ENCODE measurements at regions not wholly inside any gene's neighbourhood (a gene's known extent, or its start where the extent isn't known, plus 50 kb on each side); places are given as distances from the start of the nearest gene placed in this dataset.
A peak's percentile ranks its signal among the peaks of the same experiment; 100 is the strongest.

DNA sequence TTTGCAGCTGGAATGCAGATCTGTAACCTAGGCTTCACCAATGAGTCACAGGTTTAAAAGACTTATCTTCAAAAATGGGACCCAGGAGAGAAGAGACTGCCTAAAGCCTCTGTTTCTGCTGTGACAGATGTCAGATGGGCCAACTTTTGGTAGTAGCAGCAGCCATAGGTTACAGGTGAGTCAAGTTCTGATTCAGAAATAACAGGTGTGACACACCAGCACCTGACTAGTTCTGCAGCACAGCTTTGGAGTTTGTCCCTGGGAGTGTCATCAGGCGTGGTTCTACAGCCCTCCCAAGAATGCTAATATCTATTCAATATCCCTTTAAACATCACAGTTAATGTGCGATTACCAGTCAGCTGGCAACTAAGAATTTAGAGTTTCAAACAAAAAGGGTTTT, 121.9 kb upstream of the BTN3A2 start:
- Mint-ChIP-seq H3K27me3 (peaks cover 13% of the 10 kb centered on the region), H3K4me1 (peaks cover 28% of the 10 kb centered on the region), H3K36me3 (peaks cover 15% of the 10 kb centered on the region), H3K4me3 (no peak overlapping the region), H3K27ac (no peak overlapping the region), H3K9me3 (peaks cover 6% of the 10 kb centered on the region)
- DNase-seq, result no peak

DNA sequence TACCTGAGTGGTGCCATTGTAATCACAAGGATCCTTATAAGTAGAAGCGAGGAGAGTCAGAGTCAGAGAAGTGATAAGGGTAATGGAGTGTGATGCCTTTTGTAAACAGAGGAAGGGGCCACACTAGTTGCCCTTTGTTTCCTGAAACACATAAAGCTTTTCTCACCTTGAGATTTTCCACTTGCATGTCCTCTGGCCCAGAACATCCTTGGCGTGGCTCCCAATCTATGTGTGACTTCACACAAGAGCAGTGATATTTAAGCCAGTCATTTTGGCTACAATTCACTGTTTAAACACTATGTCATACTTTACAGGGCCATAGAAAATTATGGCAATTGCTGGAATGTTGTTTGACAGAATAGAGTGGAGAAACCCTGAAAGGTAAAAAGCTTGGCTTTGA, 121.2 kb upstream of the BTN3A2 start:
- peaks cover 28% of the 10 kb centered on the region for H3K4me1 Mint-ChIP-seq
- H3K27ac Mint-ChIP-seq, result no peak overlapping the region
- no peak for DNase-seq
- peaks cover 13% of the 10 kb centered on the region for H3K27me3 Mint-ChIP-seq
- H3K9me3 Mint-ChIP-seq, result peaks cover 6% of the 10 kb centered on the region
- no peak overlapping the region for H3K4me3 Mint-ChIP-seq
- H3K36me3 Mint-ChIP-seq, result peaks cover 15% of the 10 kb centered on the region

DNA sequence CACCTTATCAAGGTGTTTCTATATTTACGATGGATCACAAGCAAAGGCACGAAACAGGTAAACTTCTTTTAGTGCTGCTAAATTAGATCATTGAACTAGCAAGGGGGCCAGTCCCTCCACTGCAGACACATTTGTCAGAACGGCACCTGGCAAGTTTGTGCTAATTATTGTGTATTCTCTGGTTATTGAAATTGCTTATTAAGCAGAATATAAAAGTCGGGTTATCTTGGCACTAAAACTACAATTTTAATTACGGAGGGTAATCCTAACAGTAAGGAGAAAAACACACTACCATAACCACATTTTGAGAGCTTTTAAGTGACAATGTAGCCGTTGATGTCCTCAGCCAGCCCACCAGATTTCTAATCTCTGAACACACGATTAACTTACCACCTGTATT, 118.9 kb upstream of the BTN3A2 start:
- DNase-seq, result no peak
- Mint-ChIP-seq H3K9me3 (peaks cover 3% of the 10 kb centered on the region), H3K27ac (no peak overlapping the region), H3K4me3 (no peak overlapping the region), H3K27me3 (peaks cover 2% of the 10 kb centered on the region), H3K36me3 (peaks cover 6% of the 10 kb centered on the region), H3K4me1 (peaks cover 27% of the 10 kb centered on the region)

DNA sequence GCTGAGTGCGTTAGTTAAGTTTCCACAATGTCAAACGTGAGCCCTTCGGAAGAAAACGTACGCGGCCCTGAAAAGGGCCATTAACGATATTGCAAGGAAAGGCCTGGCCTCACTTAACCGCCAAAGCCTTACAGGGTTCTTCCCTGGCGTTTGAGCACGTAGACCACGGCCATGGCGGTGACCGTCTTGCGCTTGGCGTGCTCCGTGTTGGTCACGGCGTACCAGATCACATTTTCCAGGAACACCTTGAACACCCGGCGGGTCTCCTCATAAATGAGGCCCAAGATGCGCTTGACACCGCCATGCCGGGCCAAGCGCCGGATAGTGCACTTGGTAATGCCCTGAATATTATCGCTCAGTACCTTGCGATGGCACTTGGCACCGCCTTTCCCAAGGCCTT, 118.4 kb upstream of the BTN3A2 start:
- no peaks in the 10 kb centered on the region for H3K27me3 Mint-ChIP-seq
- H3K4me1 Mint-ChIP-seq, result peaks cover 26% of the 10 kb centered on the region
- DNase-seq, result no peak
- peaks cover 5% of the 10 kb centered on the region for H3K36me3 Mint-ChIP-seq
- H3K9me3 Mint-ChIP-seq, result no peaks in the 10 kb centered on the region
- H3K4me3 Mint-ChIP-seq, result no peak overlapping the region
- no peak overlapping the region for H3K27ac Mint-ChIP-seq

DNA sequence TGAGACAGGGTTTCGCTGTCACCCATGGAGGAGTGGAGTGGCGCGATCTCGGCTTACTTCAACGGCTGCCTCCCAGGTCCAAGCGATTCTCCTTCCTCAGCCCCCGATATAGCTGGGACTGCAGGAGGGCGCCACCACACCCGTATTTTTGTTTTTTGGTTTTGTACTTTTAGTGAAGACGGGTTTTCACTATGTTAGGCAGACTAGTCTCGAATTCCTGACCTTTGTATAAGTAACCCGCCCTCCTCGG, 115.4 kb upstream of the BTN3A2 start:
- peaks cover 35% of the 10 kb centered on the region for H3K4me1 Mint-ChIP-seq
- peaks cover 4% of the 10 kb centered on the region for H3K36me3 Mint-ChIP-seq
- H3K27me3 Mint-ChIP-seq, result no peaks in the 10 kb centered on the region
- peak; percentile 67 for DNase-seq
- H3K27ac Mint-ChIP-seq, result peak overlapping the region; percentile 100
- H3K4me3 Mint-ChIP-seq, result peak overlapping the region; percentile 89
- H3K9me3 Mint-ChIP-seq, result no peaks in the 10 kb centered on the region

DNA sequence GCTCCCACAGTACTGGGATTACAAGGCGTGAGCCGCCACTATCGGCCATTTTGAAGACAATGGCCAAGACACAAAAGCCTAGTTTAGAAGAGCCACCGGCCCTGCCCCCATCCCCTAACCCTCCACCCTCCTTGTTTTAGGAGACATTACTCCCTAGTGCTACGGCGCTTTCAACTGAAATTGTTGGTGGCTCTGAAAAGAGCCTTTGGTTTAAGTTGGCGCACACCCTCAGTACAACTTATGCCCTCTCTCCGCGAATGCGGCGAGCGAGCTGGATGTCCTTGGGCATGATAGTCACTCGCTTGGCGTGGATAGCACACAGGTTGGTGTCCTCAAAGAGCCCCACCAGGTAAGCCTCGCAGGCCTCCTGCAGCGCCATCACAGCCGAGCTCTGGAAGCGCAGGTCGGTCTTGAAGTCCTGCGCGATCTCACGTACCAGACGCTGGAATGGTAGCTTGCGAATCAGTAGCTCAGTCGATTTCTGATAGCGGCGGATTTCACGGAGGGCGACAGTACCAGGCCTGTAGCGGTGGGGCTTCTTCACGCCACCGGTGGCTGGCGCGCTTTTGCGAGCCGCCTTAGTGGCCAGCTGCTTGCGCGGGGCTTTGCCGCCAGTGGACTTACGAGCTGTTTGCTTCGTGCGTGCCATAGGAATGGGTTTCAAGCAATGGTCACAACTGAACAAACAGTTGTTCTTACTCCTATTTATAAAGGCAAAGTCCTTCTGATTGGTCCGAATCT, 114.9 kb upstream of the BTN3A2 start:
- no peaks in the 10 kb centered on the region for H3K9me3 Mint-ChIP-seq
- peak overlapping the region; percentile 89 for H3K4me3 Mint-ChIP-seq
- peaks cover 32% of the 10 kb centered on the region for H3K4me1 Mint-ChIP-seq
- no peaks in the 10 kb centered on the region for H3K27me3 Mint-ChIP-seq
- H3K27ac Mint-ChIP-seq, result peak overlapping the region; percentile 100
- peak; percentile 75 for DNase-seq
- peaks cover 4% of the 10 kb centered on the region for H3K36me3 Mint-ChIP-seq

DNA sequence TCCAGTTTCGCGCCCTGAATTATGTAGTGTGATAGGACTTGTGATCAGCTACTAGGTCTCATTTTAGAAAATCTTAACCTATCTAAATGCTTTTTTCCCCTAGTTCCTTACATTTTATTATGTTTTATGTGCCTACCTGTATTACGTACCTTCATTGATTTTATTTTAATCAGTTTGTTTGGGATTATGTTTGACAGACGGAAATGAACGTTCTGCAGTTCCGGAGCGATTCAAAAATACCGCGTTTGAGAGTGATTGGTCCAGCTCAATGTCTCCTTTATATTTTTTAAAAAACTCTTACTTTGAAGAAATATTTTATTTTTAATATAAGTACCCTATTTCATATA, 114.3 kb upstream of the BTN3A2 start:
- no peak for DNase-seq
- peak overlapping the region; percentile 100 for H3K27ac Mint-ChIP-seq

DNA sequence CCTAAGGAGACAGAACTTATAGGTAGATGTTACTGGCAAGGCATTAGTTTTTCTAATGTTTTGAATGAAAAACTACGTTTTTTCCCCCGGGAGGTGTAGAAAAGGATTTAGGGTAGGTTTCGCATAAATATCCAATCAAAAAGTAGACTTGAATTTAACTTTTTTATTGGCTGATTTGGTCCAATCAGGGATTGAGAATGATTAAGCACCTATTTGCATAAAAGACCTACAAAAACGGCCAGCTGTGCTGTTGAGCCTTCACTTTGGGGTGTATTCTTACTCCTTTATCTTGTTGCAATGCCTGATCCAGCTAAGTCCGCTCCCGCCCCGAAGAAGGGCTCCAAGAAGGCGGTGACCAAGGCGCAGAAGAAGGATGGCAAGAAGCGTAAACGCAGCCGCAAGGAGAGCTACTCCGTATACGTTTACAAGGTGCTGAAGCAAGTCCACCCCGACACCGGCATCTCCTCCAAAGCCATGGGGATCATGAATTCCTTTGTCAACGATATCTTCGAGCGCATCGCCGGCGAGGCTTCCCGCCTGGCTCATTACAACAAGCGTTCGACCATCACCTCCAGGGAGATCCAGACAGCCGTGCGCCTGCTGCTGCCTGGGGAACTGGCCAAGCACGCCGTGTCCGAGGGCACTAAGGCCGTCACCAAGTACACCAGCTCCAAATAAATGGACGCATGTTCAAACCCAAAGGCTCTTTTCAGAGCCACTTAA, 113.5 kb upstream of the BTN3A2 start:
- Mint-ChIP-seq H3K27ac (peak overlapping the region; percentile 100), H3K4me1 (peaks cover 32% of the 10 kb centered on the region), H3K4me3 (peak overlapping the region; percentile 89), H3K9me3 (no peaks in the 10 kb centered on the region), H3K27me3 (no peaks in the 10 kb centered on the region), H3K36me3 (peaks cover 4% of the 10 kb centered on the region)
- peak; percentile 76 for DNase-seq

More for the DNA sequence above, 114.3 kb upstream of the BTN3A2 start:
- Mint-ChIP-seq H3K36me3 (peaks cover 4% of the 10 kb centered on the region), H3K4me3 (peak overlapping the region; percentile 89), H3K4me1 (peaks cover 30% of the 10 kb centered on the region), H3K27me3 (no peaks in the 10 kb centered on the region), H3K9me3 (no peaks in the 10 kb centered on the region)

DNA sequence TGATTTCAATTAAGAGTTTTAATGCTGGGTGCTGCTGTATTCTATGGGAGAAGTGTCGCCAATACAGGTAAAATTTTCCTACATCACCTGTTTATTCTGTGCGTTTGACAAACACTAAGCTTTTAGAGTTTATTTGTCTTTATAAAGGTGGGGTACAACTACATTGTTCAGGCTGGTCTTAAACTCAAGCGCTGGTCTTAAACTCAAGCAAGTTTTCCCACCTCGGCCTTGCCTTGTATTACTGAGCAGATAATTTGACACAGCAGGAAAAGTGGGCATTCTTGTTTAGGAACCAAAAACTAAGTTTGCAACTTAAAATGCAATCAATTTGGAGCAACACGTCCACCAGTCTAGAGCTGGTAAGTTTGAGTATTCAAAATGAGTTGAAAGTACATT, 112.9 kb upstream of the BTN3A2 start:
- H3K27ac Mint-ChIP-seq, result peak overlapping the region; percentile 100
- H3K27me3 Mint-ChIP-seq, result no peaks in the 10 kb centered on the region
- no peak for DNase-seq
- H3K4me3 Mint-ChIP-seq, result peak overlapping the region; percentile 89
- H3K9me3 Mint-ChIP-seq, result no peaks in the 10 kb centered on the region
- H3K4me1 Mint-ChIP-seq, result peaks cover 32% of the 10 kb centered on the region
- peaks cover 4% of the 10 kb centered on the region for H3K36me3 Mint-ChIP-seq

DNA sequence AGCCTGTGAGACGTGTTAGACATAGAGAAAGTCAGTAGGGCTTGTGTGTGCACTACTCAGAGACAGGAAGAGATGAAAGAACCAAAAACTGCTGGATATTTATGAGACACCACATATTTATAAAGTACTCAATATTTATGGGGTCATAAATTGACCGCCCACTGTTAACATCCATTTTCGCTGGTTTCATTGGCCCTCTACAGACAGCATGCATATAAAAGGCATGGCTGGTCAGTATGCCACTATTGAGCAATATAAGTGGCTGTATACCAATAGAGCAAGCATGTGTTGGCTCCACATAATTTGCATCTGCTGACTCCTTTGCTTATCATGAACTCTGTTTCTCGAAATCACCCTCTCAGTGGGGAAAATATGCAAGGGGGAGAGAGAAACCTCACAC, 110.3 kb upstream of the BTN3A2 start:
- Mint-ChIP-seq H3K4me3 (no peak overlapping the region), H3K27ac (no peak overlapping the region), H3K36me3 (peaks cover 4% of the 10 kb centered on the region), H3K4me1 (peaks cover 29% of the 10 kb centered on the region), H3K27me3 (no peaks in the 10 kb centered on the region), H3K9me3 (no peaks in the 10 kb centered on the region)
- DNase-seq, result no peak

DNA sequence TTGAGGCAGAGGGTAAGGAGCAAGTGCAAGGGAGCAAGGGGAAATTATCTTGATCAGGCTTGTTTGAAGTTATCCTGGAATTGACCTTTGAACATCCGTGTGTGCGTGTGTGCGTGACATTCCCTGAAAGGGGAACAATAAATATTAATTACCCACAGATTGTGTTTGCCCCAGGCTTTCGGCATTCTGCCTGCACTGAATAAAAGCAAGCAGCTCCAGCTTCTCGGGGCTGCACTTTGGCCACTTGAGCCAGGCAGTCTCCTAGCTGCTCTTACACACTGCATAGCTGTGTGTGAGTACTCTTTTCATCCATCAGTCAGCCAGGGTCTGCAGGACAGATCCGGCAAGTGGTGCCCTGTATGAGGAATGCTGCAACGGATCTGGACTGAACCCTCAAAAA, 107.7 kb upstream of the BTN3A2 start:
- Mint-ChIP-seq H3K9me3 (no peaks in the 10 kb centered on the region), H3K4me1 (peaks cover 13% of the 10 kb centered on the region), H3K27me3 (no peaks in the 10 kb centered on the region), H3K36me3 (no peaks in the 10 kb centered on the region), H3K27ac (no peak overlapping the region), H3K4me3 (no peak overlapping the region)
- no peak for DNase-seq

DNA sequence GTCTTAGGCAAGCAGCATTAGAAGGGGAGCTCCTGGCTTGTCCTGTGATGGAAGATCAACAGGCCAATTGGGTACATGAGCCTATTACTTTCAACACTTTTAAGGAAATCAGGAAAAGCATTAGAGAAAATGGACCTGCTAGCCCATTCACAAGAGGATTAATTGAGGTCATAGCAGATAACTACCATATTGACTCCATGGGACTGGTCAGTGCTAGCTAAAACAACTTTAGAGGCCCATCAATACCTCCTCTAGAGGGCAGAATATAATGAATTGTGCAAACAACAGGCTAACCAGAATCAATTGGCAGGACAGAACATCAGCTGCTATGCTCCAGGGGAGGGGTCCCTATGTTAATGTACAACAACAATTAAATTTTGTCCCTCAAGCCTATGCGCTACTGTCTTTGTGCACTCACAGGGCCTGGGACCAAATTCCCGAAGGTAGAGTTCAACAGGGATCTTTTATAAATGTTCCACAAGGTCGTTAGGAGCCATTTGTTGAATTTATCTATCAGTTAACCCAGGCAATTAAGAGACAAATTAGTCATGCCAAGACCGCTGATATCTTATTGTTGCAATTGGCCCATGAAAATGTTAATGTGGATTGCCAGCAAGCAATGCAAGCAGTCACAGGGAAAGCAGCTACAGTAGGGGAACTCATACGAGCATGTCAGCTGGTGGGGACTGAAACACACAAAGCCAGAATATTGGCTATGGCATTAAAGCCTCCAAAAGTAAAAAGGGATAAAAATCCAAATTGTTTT, 106.6 kb upstream of the BTN3A2 start:
- H3K27me3 Mint-ChIP-seq, result no peaks in the 10 kb centered on the region
- no peaks in the 10 kb centered on the region for H3K36me3 Mint-ChIP-seq
- H3K4me1 Mint-ChIP-seq, result peaks cover 5% of the 10 kb centered on the region
- no peak overlapping the region for H3K27ac Mint-ChIP-seq
- no peak for DNase-seq
- no peaks in the 10 kb centered on the region for H3K9me3 Mint-ChIP-seq
- H3K4me3 Mint-ChIP-seq, result no peak overlapping the region

DNA sequence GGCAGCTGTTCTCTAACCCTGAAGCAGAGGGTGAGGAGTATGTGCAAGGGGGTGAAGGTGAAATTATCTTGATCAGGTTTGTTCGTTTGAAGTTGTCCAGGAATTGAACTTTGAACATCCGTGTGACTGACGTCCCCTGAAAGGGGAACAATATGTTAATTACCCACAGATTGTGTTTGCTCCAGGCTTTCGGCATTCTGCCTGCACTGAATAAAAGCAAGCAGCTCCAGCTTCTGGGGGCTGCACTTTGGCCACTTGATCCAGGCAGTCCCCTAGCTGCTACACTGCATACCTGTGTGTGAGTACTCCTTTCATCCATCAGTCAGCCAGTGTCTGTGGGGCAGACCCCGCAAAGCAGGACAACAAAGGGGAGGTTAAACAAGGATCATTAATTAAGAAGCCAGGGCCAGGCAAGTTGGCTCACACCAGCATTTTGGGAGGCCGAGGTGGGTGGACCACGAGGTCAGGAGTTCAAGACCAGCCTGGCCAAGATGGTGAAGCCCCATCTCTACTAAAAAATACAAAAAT, 104.8 kb upstream of the BTN3A2 start:
- H3K27ac Mint-ChIP-seq, result no peak overlapping the region
- peaks cover 2% of the 10 kb centered on the region for H3K4me1 Mint-ChIP-seq
- no peaks in the 10 kb centered on the region for H3K27me3 Mint-ChIP-seq
- no peaks in the 10 kb centered on the region for H3K9me3 Mint-ChIP-seq
- no peaks in the 10 kb centered on the region for H3K36me3 Mint-ChIP-seq
- no peak overlapping the region for H3K4me3 Mint-ChIP-seq
- no peak for DNase-seq

DNA sequence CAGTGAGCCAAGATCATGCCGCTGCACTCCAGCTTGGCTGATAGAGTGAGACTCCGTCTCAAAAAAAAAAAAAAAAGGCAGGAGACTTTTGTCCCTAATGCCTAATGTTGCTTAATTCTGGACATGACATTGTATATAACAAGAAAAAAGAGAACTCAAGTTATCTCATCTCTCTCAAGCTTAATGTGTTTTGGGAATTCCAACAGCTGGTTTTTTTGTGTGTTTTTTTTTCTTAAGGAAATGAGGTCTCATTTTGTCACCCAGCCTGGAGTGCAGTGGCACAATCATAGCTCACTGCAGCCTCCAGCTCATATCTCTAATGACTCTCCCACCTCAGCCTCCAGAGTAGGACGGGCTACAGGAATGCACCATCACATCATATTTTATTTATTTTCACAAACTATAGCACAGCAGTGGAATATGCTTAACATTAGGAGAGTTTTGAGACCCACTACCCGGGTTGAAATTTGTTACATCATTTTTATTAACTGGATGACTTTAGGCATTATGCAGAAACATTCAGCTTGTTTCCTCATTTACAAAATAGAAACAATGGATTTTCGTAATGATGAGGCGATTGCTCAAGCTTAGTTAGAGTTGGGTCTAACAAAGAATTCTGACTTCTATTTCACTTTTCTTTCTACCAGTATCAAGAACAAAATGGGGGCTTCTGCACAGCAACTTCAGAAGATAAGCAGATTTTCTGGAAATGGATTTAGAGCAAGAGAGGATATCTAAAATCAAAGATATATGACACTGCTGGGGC, 104.1 kb upstream of the BTN3A2 start:
- DNase-seq, result no peak
- no peak overlapping the region for H3K4me3 Mint-ChIP-seq
- no peaks in the 10 kb centered on the region for H3K27me3 Mint-ChIP-seq
- no peak overlapping the region for H3K27ac Mint-ChIP-seq
- no peaks in the 10 kb centered on the region for H3K9me3 Mint-ChIP-seq
- no peaks in the 10 kb centered on the region for H3K36me3 Mint-ChIP-seq
- peaks cover 2% of the 10 kb centered on the region for H3K4me1 Mint-ChIP-seq

DNA sequence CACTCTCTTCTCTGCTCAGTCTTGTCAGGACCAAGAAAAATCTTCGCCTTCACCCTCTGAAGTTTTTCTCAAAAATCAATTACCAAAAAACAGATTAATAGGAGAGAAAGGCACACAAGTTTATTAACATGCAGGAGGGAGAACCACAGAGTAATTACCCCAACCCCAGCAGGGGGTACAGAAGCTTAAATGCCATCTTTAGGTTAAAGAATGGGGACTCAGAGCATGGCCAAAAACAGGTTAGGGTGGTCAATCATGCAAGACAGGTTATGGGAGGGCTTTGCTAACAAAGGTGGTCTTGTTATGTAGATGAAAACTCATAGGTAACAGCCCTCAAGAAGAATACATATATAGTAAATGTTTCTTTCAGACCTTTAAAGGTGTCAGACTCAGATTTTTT, 100.5 kb upstream of the BTN3A2 start:
- H3K9me3 Mint-ChIP-seq, result no peaks in the 10 kb centered on the region
- H3K36me3 Mint-ChIP-seq, result no peaks in the 10 kb centered on the region
- H3K4me3 Mint-ChIP-seq, result no peak overlapping the region
- peaks cover 2% of the 10 kb centered on the region for H3K27me3 Mint-ChIP-seq
- peaks cover 9% of the 10 kb centered on the region for H3K4me1 Mint-ChIP-seq
- H3K27ac Mint-ChIP-seq, result no peak overlapping the region
- no peak for DNase-seq

Data from activated naive CD8-positive, alpha-beta T cell treated with anti-CD3 and anti-CD28 coated beads for 36 hours (primary cell).